ENCODE measurements at regions not wholly inside any gene's neighbourhood (a gene's known extent, or its start where the extent isn't known, plus 50 kb on each side); places are given as distances from the start of the nearest gene placed in this dataset.

DNA sequence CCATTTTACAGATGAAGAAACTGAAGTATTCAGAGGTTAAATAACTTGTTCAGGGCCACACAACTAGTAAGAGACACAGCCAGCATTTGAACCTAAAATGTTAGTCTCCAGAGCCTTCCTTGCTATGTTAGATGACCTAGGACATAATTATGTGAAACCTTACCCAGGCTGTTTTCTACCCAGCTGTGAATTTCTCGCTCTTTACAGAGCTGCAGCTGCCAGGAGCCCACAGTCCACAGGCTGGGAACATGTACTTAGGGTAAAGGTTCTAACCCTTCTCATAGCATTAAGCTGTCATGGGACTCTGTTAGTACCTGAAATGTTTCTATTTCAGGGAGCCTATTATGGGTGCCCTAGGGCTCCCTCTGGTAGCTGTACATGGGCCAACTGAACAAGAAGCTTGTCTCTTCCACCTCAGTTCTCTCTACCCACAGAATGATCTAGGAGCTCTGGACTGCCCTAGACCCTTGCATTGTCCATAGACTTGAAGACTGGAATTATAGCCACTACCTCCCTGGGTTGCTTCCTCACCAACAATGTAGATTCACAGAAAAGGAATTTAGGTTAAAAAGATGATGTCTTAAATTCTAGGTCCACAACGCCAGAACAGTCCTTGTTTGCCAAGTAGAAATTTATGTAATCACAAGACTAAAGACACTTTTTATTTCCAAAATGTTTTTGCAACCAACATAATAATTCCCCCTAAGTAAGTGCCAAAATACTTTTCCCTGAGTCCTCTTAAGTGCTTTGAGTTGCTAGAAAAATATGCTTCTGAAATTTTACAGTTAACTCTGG is 262.9 kb downstream of the PIK3R1 start:
- H2BK120ac ChIP-seq (ENCODE audit: low read depth, low read length): no peak overlapping the region
- H4K8ac ChIP-seq (ENCODE audit: low read depth, low read length): no peak overlapping the region
- H3K4ac ChIP-seq (ENCODE audit: low read depth, low read length): no peak overlapping the region
- H3K4me3 ChIP-seq (ENCODE audit: low read length): no peak overlapping the region
- no CpG with 5 or more reads among the region's 2 CpGs for WGBS (ENCODE audit: extremely low coverage, insufficient coverage, low lambda C conversion rate)
- H3K4me2 ChIP-seq (ENCODE audit: low read length): no peak overlapping the region
- H2BK5ac ChIP-seq (ENCODE audit: low read length): no peak overlapping the region
- H3K27ac ChIP-seq (ENCODE audit: low read depth, low read length): no peak overlapping the region
- no peak overlapping the region for H4K5ac ChIP-seq (ENCODE audit: low read length)
- no peak overlapping the region for H3K18ac ChIP-seq (ENCODE audit: low read length)
- no peak overlapping the region for H3K23ac ChIP-seq (ENCODE audit: low read length)
- no peak for DNase-seq
- no peak overlapping the region for H2AK5ac ChIP-seq (ENCODE audit: low read length)
- H2BK15ac ChIP-seq (replicated peaks; ENCODE audit: low read depth): no peak overlapping the region
- H3K79me1 ChIP-seq (ENCODE audit: low read length): no peaks in the 10 kb centered on the region
- no peaks in the 10 kb centered on the region for H3K36me3 ChIP-seq (ENCODE audit: control insufficient read depth, insufficient read depth, low read length)
- H3K9ac ChIP-seq (ENCODE audit: low read length): no peak overlapping the region
- no peaks in the 10 kb centered on the region for H3K27me3 ChIP-seq (ENCODE audit: insufficient read depth, low read length, poor library complexity)
- no peaks in the 10 kb centered on the region for H3K79me2 ChIP-seq (ENCODE audit: control insufficient read depth, insufficient read depth, low read length)
- H3K4me1 ChIP-seq (ENCODE audit: control insufficient read depth, low read depth, low read length): no peaks in the 10 kb centered on the region
- no peak overlapping the region for H3K56ac ChIP-seq (ENCODE audit: low read length)

DNA sequence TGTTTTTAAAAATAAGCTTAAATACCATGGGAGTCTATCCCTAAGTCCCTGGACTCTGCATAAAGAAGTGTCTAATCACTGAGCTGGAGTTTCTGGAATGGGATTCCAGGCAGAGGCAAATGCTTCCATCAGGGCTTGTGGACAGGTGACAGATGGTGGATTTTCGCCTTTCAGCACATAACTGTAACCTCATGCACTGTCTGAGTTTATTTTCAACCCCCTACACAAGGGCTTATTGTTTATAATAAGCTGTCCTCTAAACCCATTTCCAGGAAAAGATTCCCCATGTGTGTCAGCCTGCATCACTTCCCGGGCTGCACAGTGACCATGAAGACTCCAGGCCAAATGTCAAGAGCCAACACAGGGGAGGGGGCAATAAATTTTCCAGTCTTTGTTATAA is 264.0 kb downstream of the PIK3R1 start:
- DNase-seq: no peak
- Histone ChIP-seq H4K5ac (ENCODE audit: low read length) (no peak overlapping the region), H3K27ac (ENCODE audit: low read depth, low read length) (no peak overlapping the region), H3K36me3 (ENCODE audit: control insufficient read depth, insufficient read depth, low read length) (no peaks in the 10 kb centered on the region), H2BK120ac (ENCODE audit: low read depth, low read length) (no peak overlapping the region), H3K18ac (ENCODE audit: low read length) (no peak overlapping the region), H3K4me1 (ENCODE audit: control insufficient read depth, low read depth, low read length) (no peaks in the 10 kb centered on the region), H4K8ac (ENCODE audit: low read depth, low read length) (no peak overlapping the region), H3K9ac (ENCODE audit: low read length) (no peak overlapping the region), H3K79me2 (ENCODE audit: control insufficient read depth, insufficient read depth, low read length) (no peaks in the 10 kb centered on the region), H3K23ac (ENCODE audit: low read length) (no peak overlapping the region), H3K27me3 (ENCODE audit: insufficient read depth, low read length, poor library complexity) (no peaks in the 10 kb centered on the region), H2BK15ac (replicated peaks; ENCODE audit: low read depth) (no peak overlapping the region), H3K4ac (ENCODE audit: low read depth, low read length) (no peak overlapping the region), H2BK5ac (ENCODE audit: low read length) (no peak overlapping the region), H2AK5ac (ENCODE audit: low read length) (no peak overlapping the region), H3K79me1 (ENCODE audit: low read length) (no peaks in the 10 kb centered on the region), H3K56ac (ENCODE audit: low read length) (no peak overlapping the region), H3K4me2 (ENCODE audit: low read length) (no peak overlapping the region), H3K4me3 (ENCODE audit: low read length) (no peak overlapping the region)
- no CpG with 5 or more reads among the region's 2 CpGs for WGBS (ENCODE audit: extremely low coverage, insufficient coverage, low lambda C conversion rate)

DNA sequence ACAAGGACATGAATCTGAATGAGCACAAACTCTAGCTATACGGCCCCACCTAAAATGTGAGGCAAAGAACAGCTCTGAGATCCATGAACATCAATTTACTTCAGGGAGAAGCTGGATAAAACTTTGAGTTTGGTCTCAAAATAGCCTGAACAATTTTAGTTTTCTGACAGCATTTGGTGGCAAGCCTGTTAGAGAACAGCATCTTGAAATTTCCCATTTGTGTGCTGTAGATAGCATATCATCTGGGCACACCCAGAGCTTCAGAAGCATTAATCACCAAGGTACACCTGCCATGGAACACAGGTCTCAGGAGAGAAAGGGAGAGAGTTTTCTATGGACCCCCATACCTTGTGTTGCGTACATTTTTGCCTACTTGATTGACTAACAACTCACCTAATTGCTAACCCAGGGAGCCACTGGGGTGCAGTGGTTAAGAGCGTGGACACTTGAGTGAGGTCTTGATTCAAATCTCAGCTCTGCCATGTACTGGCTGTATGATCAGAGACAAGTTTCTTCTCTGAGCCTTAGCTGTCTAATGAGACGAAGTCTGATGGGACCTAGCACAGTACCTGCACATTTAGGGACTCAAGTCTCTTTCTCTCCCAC is 264.9 kb downstream of the PIK3R1 start:
- Histone ChIP-seq H3K23ac (ENCODE audit: low read length) (no peak overlapping the region), H3K9ac (ENCODE audit: low read length) (no peak overlapping the region), H3K27me3 (ENCODE audit: insufficient read depth, low read length, poor library complexity) (no peaks in the 10 kb centered on the region), H2BK120ac (ENCODE audit: low read depth, low read length) (no peak overlapping the region), H3K79me1 (ENCODE audit: low read length) (no peaks in the 10 kb centered on the region), H3K27ac (ENCODE audit: low read depth, low read length) (no peak overlapping the region), H2BK5ac (ENCODE audit: low read length) (no peak overlapping the region), H4K8ac (ENCODE audit: low read depth, low read length) (no peak overlapping the region), H3K18ac (ENCODE audit: low read length) (no peak overlapping the region), H2AK5ac (ENCODE audit: low read length) (no peak overlapping the region), H3K4me1 (ENCODE audit: control insufficient read depth, low read depth, low read length) (no peaks in the 10 kb centered on the region), H3K4me2 (ENCODE audit: low read length) (no peak overlapping the region), H4K5ac (ENCODE audit: low read length) (no peak overlapping the region), H2BK15ac (replicated peaks; ENCODE audit: low read depth) (no peak overlapping the region), H3K4me3 (ENCODE audit: low read length) (no peak overlapping the region), H3K36me3 (ENCODE audit: control insufficient read depth, insufficient read depth, low read length) (no peaks in the 10 kb centered on the region), H3K4ac (ENCODE audit: low read depth, low read length) (no peak overlapping the region), H3K56ac (ENCODE audit: low read length) (no peak overlapping the region), H3K79me2 (ENCODE audit: control insufficient read depth, insufficient read depth, low read length) (no peaks in the 10 kb centered on the region)
- no CpG with 5 or more reads among the region's 4 CpGs for WGBS (ENCODE audit: extremely low coverage, insufficient coverage, low lambda C conversion rate)
- DNase-seq: no peak

DNA sequence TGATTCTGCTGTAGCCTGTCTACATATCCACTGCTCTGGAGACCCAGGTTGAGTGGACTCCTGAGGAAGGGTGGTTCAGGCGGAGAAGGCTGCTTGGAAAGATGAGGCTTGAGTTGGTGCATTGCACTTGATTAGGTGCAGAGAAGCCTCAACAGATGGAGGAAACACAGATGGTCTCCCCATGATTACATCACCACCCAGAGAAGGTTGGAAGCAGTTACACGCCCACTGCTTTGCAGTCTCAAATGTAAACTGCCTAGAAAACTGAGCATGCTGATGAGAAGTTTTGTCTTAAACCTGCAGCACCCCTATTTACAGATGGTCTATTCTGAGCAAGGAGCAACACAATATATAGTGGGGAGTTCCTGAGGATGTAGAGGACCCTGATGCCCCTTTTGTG is 266.6 kb downstream of the PIK3R1 start:
- H3K23ac ChIP-seq (ENCODE audit: low read length): no peak overlapping the region
- no peak overlapping the region for H2BK120ac ChIP-seq (ENCODE audit: low read depth, low read length)
- H3K4me3 ChIP-seq (ENCODE audit: low read length): no peak overlapping the region
- no peak overlapping the region for H3K56ac ChIP-seq (ENCODE audit: low read length)
- no peaks in the 10 kb centered on the region for H3K79me2 ChIP-seq (ENCODE audit: control insufficient read depth, insufficient read depth, low read length)
- no peaks in the 10 kb centered on the region for H3K27me3 ChIP-seq (ENCODE audit: insufficient read depth, low read length, poor library complexity)
- no peak overlapping the region for H2BK15ac ChIP-seq (replicated peaks; ENCODE audit: low read depth)
- no peak overlapping the region for H4K8ac ChIP-seq (ENCODE audit: low read depth, low read length)
- no peak overlapping the region for H2AK5ac ChIP-seq (ENCODE audit: low read length)
- H3K36me3 ChIP-seq (ENCODE audit: control insufficient read depth, insufficient read depth, low read length): no peaks in the 10 kb centered on the region
- no peak for DNase-seq
- H3K27ac ChIP-seq (ENCODE audit: low read depth, low read length): no peak overlapping the region
- H2BK5ac ChIP-seq (ENCODE audit: low read length): no peak overlapping the region
- H3K4me1 ChIP-seq (ENCODE audit: control insufficient read depth, low read depth, low read length): no peaks in the 10 kb centered on the region
- H3K4me2 ChIP-seq (ENCODE audit: low read length): no peak overlapping the region
- H3K9ac ChIP-seq (ENCODE audit: low read length): no peak overlapping the region
- H3K79me1 ChIP-seq (ENCODE audit: low read length): no peaks in the 10 kb centered on the region
- WGBS (ENCODE audit: extremely low coverage, insufficient coverage, low lambda C conversion rate): no CpG with 5 or more reads among the region's 2 CpGs
- no peak overlapping the region for H3K4ac ChIP-seq (ENCODE audit: low read depth, low read length)
- no peak overlapping the region for H4K5ac ChIP-seq (ENCODE audit: low read length)
- H3K18ac ChIP-seq (ENCODE audit: low read length): no peak overlapping the region

DNA sequence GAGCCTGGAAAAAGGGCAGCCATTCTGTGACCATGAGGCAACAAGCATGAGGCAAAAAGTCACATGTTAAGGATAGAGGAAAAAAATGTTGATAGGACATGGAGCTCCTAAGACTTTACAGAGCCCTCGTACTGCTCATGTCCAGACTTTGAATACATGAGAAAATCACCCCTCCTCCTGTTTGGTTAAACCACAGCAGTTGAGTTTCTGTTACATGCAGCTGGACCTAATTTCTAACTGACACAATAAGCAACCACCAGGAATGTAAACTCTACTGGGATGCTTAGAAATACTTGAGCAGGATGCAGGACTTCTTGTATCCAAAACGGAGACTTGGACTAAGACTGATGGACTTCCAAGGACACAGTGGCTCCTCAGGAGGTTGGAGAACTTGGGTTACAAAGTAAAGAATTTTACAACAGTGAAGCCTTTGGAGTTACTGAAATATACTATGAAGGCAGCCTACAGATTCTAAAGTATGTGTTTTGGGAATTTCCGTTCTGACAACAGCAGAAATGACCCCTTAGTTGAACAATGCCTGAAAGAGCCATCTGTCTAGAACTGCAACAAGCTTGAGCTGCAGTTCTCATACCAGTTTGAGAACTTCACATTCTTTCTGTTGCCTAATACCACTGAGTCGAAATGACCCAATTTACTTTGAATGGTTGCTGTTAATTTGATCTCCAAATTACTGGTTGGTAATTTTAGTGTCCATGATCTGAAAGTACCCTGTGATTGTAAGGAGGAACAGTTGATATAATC is 268.9 kb downstream of the PIK3R1 start:
- WGBS (ENCODE audit: extremely low coverage, insufficient coverage, low lambda C conversion rate): no CpG with 5 or more reads among the region's 4 CpGs
- no peaks in the 10 kb centered on the region for H3K27me3 ChIP-seq (ENCODE audit: insufficient read depth, low read length, poor library complexity)
- no peak overlapping the region for H3K56ac ChIP-seq (ENCODE audit: low read length)
- H3K9ac ChIP-seq (ENCODE audit: low read length): no peak overlapping the region
- no peak overlapping the region for H3K23ac ChIP-seq (ENCODE audit: low read length)
- H3K18ac ChIP-seq (ENCODE audit: low read length): no peak overlapping the region
- H2BK120ac ChIP-seq (ENCODE audit: low read depth, low read length): no peak overlapping the region
- no peak overlapping the region for H2AK5ac ChIP-seq (ENCODE audit: low read length)
- H3K4ac ChIP-seq (ENCODE audit: low read depth, low read length): no peak overlapping the region
- H4K5ac ChIP-seq (ENCODE audit: low read length): no peak overlapping the region
- no peak overlapping the region for H3K4me3 ChIP-seq (ENCODE audit: low read length)
- no peaks in the 10 kb centered on the region for H3K79me2 ChIP-seq (ENCODE audit: control insufficient read depth, insufficient read depth, low read length)
- H3K79me1 ChIP-seq (ENCODE audit: low read length): no peaks in the 10 kb centered on the region
- no peak overlapping the region for H3K27ac ChIP-seq (ENCODE audit: low read depth, low read length)
- no peak overlapping the region for H2BK15ac ChIP-seq (replicated peaks; ENCODE audit: low read depth)
- no peaks in the 10 kb centered on the region for H3K4me1 ChIP-seq (ENCODE audit: control insufficient read depth, low read depth, low read length)
- no peak overlapping the region for H3K4me2 ChIP-seq (ENCODE audit: low read length)
- no peaks in the 10 kb centered on the region for H3K36me3 ChIP-seq (ENCODE audit: control insufficient read depth, insufficient read depth, low read length)
- no peak for DNase-seq
- H4K8ac ChIP-seq (ENCODE audit: low read depth, low read length): no peak overlapping the region
- no peak overlapping the region for H2BK5ac ChIP-seq (ENCODE audit: low read length)

All from mesendoderm (in vitro differentiated cells).